HL-60/S4 treated with phorbol 12-myristate 13-acetate at 8.2 ng/mL for 4 days and 3 days (cell line): ENCODE measurements at regions not wholly inside any gene's neighbourhood (a gene's known extent, or its start where the extent isn't known, plus 50 kb on each side); places are given as distances from the start of the nearest gene placed in this dataset.

ENCODE experiments used
- in situ Hi-C: fragments of 300-500 bp; cut with MboI; formaldehyde crosslinking; loops from 2 replicates; pipeline ENCODE4 v1.15.0; 2022; ENCODE audit warnings: low sequenced_read_pairs

GRCh38 chr2:147482916-147483669, 361.7 kb upstream of the ACVR2A start:
- in situ Hi-C loops: no loop called here

- in situ Hi-C loops: no loop called here
Observed at GRCh38 chr2:147482111-147482895, 362.5 kb upstream of the ACVR2A start.

GRCh38 chr2:147479358-147479757, 365.5 kb upstream of the ACVR2A start:
- in situ Hi-C loops: no loop called here

GRCh38 chr2:147473075-147473474, 371.8 kb upstream of the ACVR2A start:
- in situ Hi-C loops: no loop called here

- in situ Hi-C loops: no loop called here
Observed at GRCh38 chr2:147471126-147471525, 373.7 kb upstream of the ACVR2A start.

GRCh38 chr2:147469471-147469870, 375.4 kb upstream of the ACVR2A start:
- in situ Hi-C loops: no loop called here

GRCh38 chr2:147468963-147469362, 375.9 kb upstream of the ACVR2A start:
- in situ Hi-C loops: no loop called here

- in situ Hi-C loops: no loop called here
Observed at GRCh38 chr2:147468349-147468748, 376.5 kb upstream of the ACVR2A start.

GRCh38 chr2:147467441-147467840, 377.4 kb upstream of the ACVR2A start:
- in situ Hi-C loops: no loop called here

- in situ Hi-C loops: no loop called here
Observed at GRCh38 chr2:147464737-147465357, 380.0 kb upstream of the ACVR2A start.

GRCh38 chr2:147463881-147464520, 380.8 kb upstream of the ACVR2A start:
- in situ Hi-C loops: no loop called here

- in situ Hi-C loops: no loop called here
Observed at GRCh38 chr2:147460155-147460554, 384.7 kb upstream of the ACVR2A start.

GRCh38 chr2:147456779-147457178, 388.1 kb upstream of the ACVR2A start:
- in situ Hi-C loops: no loop called here

- in situ Hi-C loops: no loop called here
Observed at GRCh38 chr2:147451902-147452515, 392.8 kb upstream of the ACVR2A start.

GRCh38 chr2:147450661-147451510, 393.9 kb upstream of the ACVR2A start:
- in situ Hi-C loops: no loop called here

- in situ Hi-C loops: no loop called here
Observed at GRCh38 chr2:147449323-147449991, 395.4 kb upstream of the ACVR2A start.

- in situ Hi-C loops: no loop called here
Observed at GRCh38 chr2:147442816-147443215, 402.0 kb upstream of the ACVR2A start.

- in situ Hi-C loops: no loop called here
Observed at GRCh38 chr2:147441182-147441581, 403.6 kb upstream of the ACVR2A start.

GRCh38 chr2:147440734-147441133, 404.1 kb upstream of the ACVR2A start:
- in situ Hi-C loops: no loop called here
